ENCODE measurements at regions not wholly inside any gene's neighbourhood (a gene's known extent, or its start where the extent isn't known, plus 50 kb on each side); places are given as distances from the start of the nearest gene placed in this dataset.

- 57 to 61% methylated on average over 5 of the region's 5 CpGs for WGBS, 2 donors
These were observed 368.5 kb upstream of the MAD2L1 start for GRCh38 chr4:120435179-120435578.

GRCh38 chr4:120434756-120435155, 368.1 kb upstream of the MAD2L1 start:
- Histone ChIP-seq H3K9me3 (no peaks in the 10 kb centered on the region), H3K4me3 (no peak overlapping the region), H3K27me3 (no peaks in the 10 kb centered on the region), H3K27ac (no peak overlapping the region), H3K36me3 (no peaks in the 10 kb centered on the region), H3K4me1 (no peaks in the 10 kb centered on the region)
- 85 to 88% methylated on average over 2 of the region's 2 CpGs for WGBS, 2 donors
- DNase-seq (no peak), ATAC-seq (ENCODE audit: low FRiP score in 2 of 2) (no peak)
- TF ChIP-seq EP300 (IDR thresholded peaks at IDR 0.05) (no peak), POLR2A (IDR thresholded peaks at IDR 0.05) (no peak), POLR2AphosphoS5 (IDR thresholded peaks at IDR 0.05) (no peak)
- TF ChIP-seq, protein P1, sequence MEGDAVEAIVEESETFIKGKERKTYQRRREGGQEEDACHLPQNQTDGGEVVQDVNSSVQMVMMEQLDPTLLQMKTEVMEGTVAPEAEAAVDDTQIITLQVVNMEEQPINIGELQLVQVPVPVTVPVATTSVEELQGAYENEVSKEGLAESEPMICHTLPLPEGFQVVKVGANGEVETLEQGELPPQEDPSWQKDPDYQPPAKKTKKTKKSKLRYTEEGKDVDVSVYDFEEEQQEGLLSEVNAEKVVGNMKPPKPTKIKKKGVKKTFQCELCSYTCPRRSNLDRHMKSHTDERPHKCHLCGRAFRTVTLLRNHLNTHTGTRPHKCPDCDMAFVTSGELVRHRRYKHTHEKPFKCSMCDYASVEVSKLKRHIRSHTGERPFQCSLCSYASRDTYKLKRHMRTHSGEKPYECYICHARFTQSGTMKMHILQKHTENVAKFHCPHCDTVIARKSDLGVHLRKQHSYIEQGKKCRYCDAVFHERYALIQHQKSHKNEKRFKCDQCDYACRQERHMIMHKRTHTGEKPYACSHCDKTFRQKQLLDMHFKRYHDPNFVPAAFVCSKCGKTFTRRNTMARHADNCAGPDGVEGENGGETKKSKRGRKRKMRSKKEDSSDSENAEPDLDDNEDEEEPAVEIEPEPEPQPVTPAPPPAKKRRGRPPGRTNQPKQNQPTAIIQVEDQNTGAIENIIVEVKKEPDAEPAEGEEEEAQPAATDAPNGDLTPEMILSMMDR (IDR thresholded peaks at IDR 0.05), result no peak

More at GRCh38 chr4:120435179-120435578, 368.5 kb upstream of the MAD2L1 start:
- H3K9me3 ChIP-seq, result no peaks in the 10 kb centered on the region
- no peak for TF ChIP-seq EP300 (IDR thresholded peaks at IDR 0.05)
- TF ChIP-seq POLR2A (IDR thresholded peaks at IDR 0.05), result no peak
- no peak for TF ChIP-seq POLR2AphosphoS5 (IDR thresholded peaks at IDR 0.05)
- TF ChIP-seq, protein P1 (IDR thresholded peaks at IDR 0.05), result no peak
- H3K4me1 ChIP-seq, result no peaks in the 10 kb centered on the region
- no peaks in the 10 kb centered on the region for H3K27me3 ChIP-seq
- no peak overlapping the region for H3K27ac ChIP-seq
- no peaks in the 10 kb centered on the region for H3K36me3 ChIP-seq
- H3K4me3 ChIP-seq, result no peak overlapping the region
- ATAC-seq (ENCODE audit: low FRiP score in 2 of 2), result no peak
- no peak for DNase-seq

- Histone ChIP-seq H3K9me3 (no peaks in the 10 kb centered on the region), H3K27ac (no peak overlapping the region), H3K27me3 (no peaks in the 10 kb centered on the region), H3K4me3 (no peak overlapping the region), H3K4me1 (no peaks in the 10 kb centered on the region), H3K36me3 (no peaks in the 10 kb centered on the region)
- DNase-seq (no peak), ATAC-seq (ENCODE audit: low FRiP score in 2 of 2) (no peak)
- TF ChIP-seq POLR2A (IDR thresholded peaks at IDR 0.05) (no peak), EP300 (IDR thresholded peaks at IDR 0.05) (no peak), POLR2AphosphoS5 (IDR thresholded peaks at IDR 0.05) (no peak)
- TF ChIP-seq, protein P1 (IDR thresholded peaks at IDR 0.05), result no peak
- WGBS, 2 donors, result 79 to 86% methylated on average over 3 of the region's 3 CpGs
These were observed 365.7 kb upstream of the MAD2L1 start for GRCh38 chr4:120432301-120432860.

DNA sequence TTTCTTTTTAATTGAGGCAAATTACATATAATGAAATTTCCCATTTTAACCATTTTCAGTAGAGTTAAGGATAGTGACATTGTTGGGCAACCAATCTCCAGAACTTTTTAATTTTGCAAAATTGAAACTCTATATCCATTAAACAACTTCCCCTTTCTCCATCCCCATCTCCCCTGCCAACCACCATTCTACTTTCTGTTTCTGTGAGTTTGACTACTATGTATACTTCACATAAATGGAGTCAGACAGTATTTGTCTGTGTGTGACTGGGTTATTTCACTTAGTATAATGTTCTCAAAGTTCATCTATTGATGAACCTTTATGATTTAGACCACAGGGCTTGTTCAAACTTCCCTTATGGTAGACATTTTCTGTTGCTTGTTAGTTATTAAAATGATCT, 364.5 kb upstream of the MAD2L1 start:
- Histone ChIP-seq H3K9me3 (no peaks in the 10 kb centered on the region), H3K4me3 (no peak overlapping the region), H3K36me3 (no peaks in the 10 kb centered on the region), H3K4me1 (no peaks in the 10 kb centered on the region), H3K27me3 (no peaks in the 10 kb centered on the region), H3K27ac (no peak overlapping the region)
- ATAC-seq (ENCODE audit: low FRiP score in 2 of 2) (no peak), DNase-seq (no peak)
- no peak for TF ChIP-seq EP300 (IDR thresholded peaks at IDR 0.05)

DNA sequence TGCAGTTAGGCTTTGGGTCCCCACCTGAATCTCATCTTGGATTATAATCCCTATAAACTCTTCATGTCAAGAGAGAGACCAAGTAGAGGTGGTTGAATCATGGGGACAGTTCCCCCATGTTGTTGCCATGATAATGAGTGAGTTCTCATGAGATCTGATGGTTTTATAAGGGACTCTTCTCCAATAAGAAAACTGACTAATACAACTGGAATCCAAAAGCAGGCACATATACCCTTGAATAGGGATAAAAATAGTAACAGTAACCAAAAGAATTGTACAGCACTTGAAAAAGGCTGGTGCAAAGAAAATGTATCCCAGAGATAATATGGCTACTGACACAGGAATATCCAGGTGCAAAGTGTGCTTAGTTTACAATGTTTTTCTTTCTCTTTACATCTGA, 351.5 kb upstream of the MAD2L1 start:
- Histone ChIP-seq H3K4me1 (no peaks in the 10 kb centered on the region), H3K4me3 (no peak overlapping the region), H3K27me3 (no peaks in the 10 kb centered on the region), H3K36me3 (no peaks in the 10 kb centered on the region), H3K9me3 (peaks cover 0 to 4% (median 0%) of the 10 kb centered on the region in 4 donors), H3K27ac (no peak overlapping the region)
- ATAC-seq (ENCODE audit: low FRiP score in 2 of 2) (no peak), DNase-seq (no peak)
- TF ChIP-seq POLR2AphosphoS5 (IDR thresholded peaks at IDR 0.05) (no peak), EP300 (IDR thresholded peaks at IDR 0.05) (no peak), POLR2A (IDR thresholded peaks at IDR 0.05) (no peak)
- TF ChIP-seq, protein P1 (IDR thresholded peaks at IDR 0.05), result no peak
